ENCODE measurements at regions not wholly inside any gene's neighbourhood (a gene's known extent, or its start where the extent isn't known, plus 50 kb on each side); places are given as distances from the start of the nearest gene placed in this dataset.

DNA sequence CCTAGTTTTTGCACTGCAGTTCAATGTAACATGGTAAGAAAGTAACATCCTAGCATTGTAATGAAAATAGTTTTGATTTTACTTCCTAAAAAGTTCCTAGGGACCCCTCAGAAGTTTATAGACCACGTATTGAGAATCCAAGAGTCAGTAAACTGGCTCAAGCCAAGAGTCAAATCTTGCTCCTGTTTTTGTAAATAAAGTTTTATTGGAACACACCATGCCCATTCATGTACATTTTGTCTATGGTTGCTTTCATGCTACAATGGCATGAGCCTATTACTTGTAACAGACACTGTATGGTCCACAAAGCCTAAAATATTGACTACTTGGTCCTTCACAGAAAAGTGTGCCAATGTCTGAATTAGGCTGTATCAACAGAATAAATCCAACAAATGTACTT is 301.0 kb downstream of the LMO4 start:
- Histone ChIP-seq H3K4me3 (no peak overlapping the region), H3K4me1 (no peaks in the 10 kb centered on the region), H3K27ac (no peak overlapping the region), H3K36me3 (no peaks in the 10 kb centered on the region), H3K9me3 (peaks cover 0 to 7% (median 0%) of the 10 kb centered on the region in 8 donors), H3K27me3 (replicated peaks in 1 of 7) (no peaks in the 10 kb centered on the region)
- TF ChIP-seq POLR2AphosphoS5 (IDR thresholded peaks at IDR 0.05) (no peak), POLR2A (IDR thresholded peaks at IDR 0.05) (no peak)
- TF ChIP-seq, protein P1, sequence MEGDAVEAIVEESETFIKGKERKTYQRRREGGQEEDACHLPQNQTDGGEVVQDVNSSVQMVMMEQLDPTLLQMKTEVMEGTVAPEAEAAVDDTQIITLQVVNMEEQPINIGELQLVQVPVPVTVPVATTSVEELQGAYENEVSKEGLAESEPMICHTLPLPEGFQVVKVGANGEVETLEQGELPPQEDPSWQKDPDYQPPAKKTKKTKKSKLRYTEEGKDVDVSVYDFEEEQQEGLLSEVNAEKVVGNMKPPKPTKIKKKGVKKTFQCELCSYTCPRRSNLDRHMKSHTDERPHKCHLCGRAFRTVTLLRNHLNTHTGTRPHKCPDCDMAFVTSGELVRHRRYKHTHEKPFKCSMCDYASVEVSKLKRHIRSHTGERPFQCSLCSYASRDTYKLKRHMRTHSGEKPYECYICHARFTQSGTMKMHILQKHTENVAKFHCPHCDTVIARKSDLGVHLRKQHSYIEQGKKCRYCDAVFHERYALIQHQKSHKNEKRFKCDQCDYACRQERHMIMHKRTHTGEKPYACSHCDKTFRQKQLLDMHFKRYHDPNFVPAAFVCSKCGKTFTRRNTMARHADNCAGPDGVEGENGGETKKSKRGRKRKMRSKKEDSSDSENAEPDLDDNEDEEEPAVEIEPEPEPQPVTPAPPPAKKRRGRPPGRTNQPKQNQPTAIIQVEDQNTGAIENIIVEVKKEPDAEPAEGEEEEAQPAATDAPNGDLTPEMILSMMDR (IDR thresholded peaks at IDR 0.05 in 8 of 11, conservative IDR thresholded peaks at IDR 0.05 in 3 of 11) = no peak
- 64 to 82% (median 79%) methylated on average over 1 of the region's 1 CpG for WGBS, 5 donors
- DNase-seq = no peak
- intact Hi-C loops (cut with DNase I; ENCODE audit: low total_unique reads) = no loop called here

DNA sequence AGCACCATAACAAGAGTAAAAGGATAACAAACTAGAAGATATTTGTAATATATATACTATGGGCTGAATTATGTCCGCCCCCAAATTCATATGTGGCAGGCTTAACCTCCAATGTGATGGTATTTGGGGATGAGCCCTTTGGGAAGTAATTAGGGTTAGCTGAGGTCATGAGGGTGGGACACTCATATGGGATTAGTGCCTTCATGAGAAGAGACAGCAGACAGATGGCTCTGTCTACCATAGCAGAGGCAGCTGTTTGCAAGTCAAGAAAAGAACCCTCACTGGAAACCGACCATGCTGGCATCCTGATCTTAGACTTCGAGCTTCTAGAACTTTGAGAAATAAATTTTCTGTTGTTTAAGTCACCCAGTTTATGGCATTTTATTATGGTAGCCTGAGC is 303.6 kb downstream of the LMO4 start:
- peaks cover 0 to 21% (median 2%) of the 10 kb centered on the region in 8 donors for H3K9me3 ChIP-seq
- TF ChIP-seq POLR2AphosphoS5 (IDR thresholded peaks at IDR 0.05) = no peak
- TF ChIP-seq POLR2A (IDR thresholded peaks at IDR 0.05) = no peak
- TF ChIP-seq, protein P1 (IDR thresholded peaks at IDR 0.05 in 8 of 11, conservative IDR thresholded peaks at IDR 0.05 in 3 of 11) = no peak
- WGBS, 5 donors = 77 to 94% (median 85%) methylated on average over 3 of the region's 3 CpGs
- no peak overlapping the region for H3K4me3 ChIP-seq
- H3K27me3 ChIP-seq (replicated peaks in 1 of 7) = no peaks in the 10 kb centered on the region
- intact Hi-C loops (cut with DNase I; ENCODE audit: low total_unique reads) = no loop called here
- no peaks in the 10 kb centered on the region for H3K36me3 ChIP-seq
- no peak overlapping the region for H3K27ac ChIP-seq
- H3K4me1 ChIP-seq = no peaks in the 10 kb centered on the region
- DNase-seq = no peak

DNA sequence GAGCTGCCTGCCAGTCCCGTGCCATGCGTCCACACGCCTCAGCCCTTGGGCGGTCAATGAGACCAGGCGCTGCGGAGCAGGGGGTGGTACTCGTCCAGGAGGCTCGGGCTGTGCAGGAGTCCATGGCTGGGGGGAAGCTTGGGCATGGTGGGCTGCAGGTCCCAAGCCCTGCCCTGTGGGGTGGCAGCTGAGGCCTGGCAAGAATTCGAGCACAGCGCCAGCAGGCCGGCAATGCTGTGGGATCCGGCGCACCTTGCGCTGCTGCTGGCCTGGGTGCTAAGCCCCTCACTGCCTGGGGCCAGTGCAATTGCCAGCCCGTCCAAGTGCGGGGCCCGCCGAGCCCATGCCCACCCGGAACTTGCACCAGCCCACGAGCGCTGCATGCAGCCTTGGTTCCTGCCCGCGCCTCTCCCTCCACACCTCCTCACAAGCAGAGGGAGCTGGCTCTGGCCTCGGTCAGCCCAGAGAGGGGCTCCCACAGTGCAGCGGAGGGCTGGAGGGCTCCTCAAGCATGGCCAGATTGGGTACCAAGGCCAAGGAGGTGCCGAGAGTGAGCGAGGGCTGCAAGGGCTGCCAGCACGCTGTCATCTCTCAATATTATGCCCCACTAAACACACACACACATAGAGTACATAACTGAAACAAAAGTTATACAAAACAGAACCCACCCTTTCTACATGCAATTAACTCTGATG is 307.7 kb downstream of the LMO4 start:
- intact Hi-C loops (cut with DNase I; ENCODE audit: low total_unique reads) = no loop called here
- Histone ChIP-seq H3K9me3 (peaks cover 0 to 21% (median 2%) of the 10 kb centered on the region in 8 donors), H3K27ac (no peak overlapping the region), H3K27me3 (replicated peaks in 1 of 7) (no peaks in the 10 kb centered on the region), H3K4me3 (no peak overlapping the region), H3K36me3 (no peaks in the 10 kb centered on the region), H3K4me1 (no peaks in the 10 kb centered on the region)
- TF ChIP-seq, protein P1 (IDR thresholded peaks at IDR 0.05 in 8 of 11, conservative IDR thresholded peaks at IDR 0.05 in 3 of 11) = no peak
- TF ChIP-seq POLR2AphosphoS5 (IDR thresholded peaks at IDR 0.05) (no peak), POLR2A (IDR thresholded peaks at IDR 0.05) (no peak)
- no peak for DNase-seq
- WGBS, 5 donors = 90 to 98% (median 95%) methylated on average over 19 to 28 of the region's 28 CpGs

DNA sequence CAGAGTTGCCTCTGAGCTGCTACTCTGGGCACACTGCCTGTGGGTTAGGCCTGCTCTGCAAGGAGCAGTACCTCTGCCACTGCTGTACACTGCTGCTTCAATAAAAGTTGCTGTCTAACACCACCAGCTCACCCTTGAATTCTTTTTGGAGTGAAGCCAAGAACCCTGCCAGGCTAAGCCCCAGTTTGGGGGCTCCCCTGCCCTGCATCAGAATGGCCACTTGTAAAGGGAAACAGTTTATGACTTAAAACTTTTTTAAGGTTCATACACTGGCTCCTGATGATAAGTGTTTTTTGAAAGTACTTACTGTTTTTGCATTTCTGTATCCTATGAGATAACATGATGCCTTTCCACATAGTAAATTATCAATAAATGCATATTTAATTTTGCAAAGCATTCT is 310.0 kb downstream of the LMO4 start:
- intact Hi-C loops (cut with DNase I; ENCODE audit: low total_unique reads) = no loop called here
- TF ChIP-seq, protein P1 (IDR thresholded peaks at IDR 0.05 in 8 of 11, conservative IDR thresholded peaks at IDR 0.05 in 3 of 11) = no peak
- TF ChIP-seq POLR2A (IDR thresholded peaks at IDR 0.05) (no peak), POLR2AphosphoS5 (IDR thresholded peaks at IDR 0.05) (no peak)

More for the DNA sequence above, 310.0 kb downstream of the LMO4 start:
- peaks cover 0 to 5% (median 0%) of the 10 kb centered on the region in 6 donors for H3K4me1 ChIP-seq
- no peak for DNase-seq
- peaks cover 0 to 15% (median 2%) of the 10 kb centered on the region in 8 donors for H3K9me3 ChIP-seq
- H3K36me3 ChIP-seq = no peaks in the 10 kb centered on the region
- H3K27ac ChIP-seq = no peak overlapping the region
- no peak overlapping the region for H3K4me3 ChIP-seq
- no peaks in the 10 kb centered on the region for H3K27me3 ChIP-seq (replicated peaks in 1 of 7)
